Brain microvascular endothelial cell (primary cell): ENCODE measurements at regions not wholly inside any gene's neighbourhood (a gene's known extent, or its start where the extent isn't known, plus 50 kb on each side); places are given as distances from the start of the nearest gene placed in this dataset.

Source experiments
- DNase-seq: peaks from one replicate; pipeline ENCODE4 v3.0.0-alpha.2; 2020
- H3K27ac ChIP-seq: fragments of 250-450 bp; sonication (Bioruptor Pico); 2 replicates; pipeline ENCODE4 v1.5.1; 2020; ENCODE audit warnings: mild to moderate bottlenecking, moderate library complexity
- H3K27me3 ChIP-seq: fragments of 250-450 bp; sonication (Bioruptor Pico); replicated peaks from 2 replicates; pipeline ENCODE4 v1.5.1; 2020; ENCODE audit warnings: mild to moderate bottlenecking
- H3K36me3 ChIP-seq: fragments of 250-450 bp; sonication (Bioruptor Pico); replicated peaks from 2 replicates; pipeline ENCODE4 v1.5.1; 2020; ENCODE audit warnings: mild to moderate bottlenecking
- H3K4me3 ChIP-seq: 2 replicates; pipeline ENCODE4 v1.5.1; 2011; ENCODE audit warnings: low read depth, mild to moderate bottlenecking, control low read depth, low read length, moderate library complexity
- CTCF ChIP-seq: IDR thresholded peaks from 2 replicates; pipeline ENCODE4 v1.5.1; 2011; ENCODE audit warnings: low read depth, mild to moderate bottlenecking, moderate library complexity, low read length, control low read depth, inconsistent platforms; ENCODE audit errors: missing control alignments
- in situ Hi-C: cut with HindIII; loops from 2 replicates; pipeline ENCODE4 v1.10.0; 2017; ENCODE audit warnings: low sequenced_read_pairs, low pct_ligation_motif_present

- DNase-seq = peak; percentile 46
- no peak overlapping the region for H3K27ac ChIP-seq
- no peaks in the 10 kb centered on the region for H3K27me3 ChIP-seq
- H3K36me3 ChIP-seq = no peaks in the 10 kb centered on the region
- no peak overlapping the region for H3K4me3 ChIP-seq
- TF ChIP-seq CTCF = no peak
- in situ Hi-C loops = no loop called here
Observed at GRCh38 chr13:107185889-107186288, 618.0 kb upstream of the ARGLU1 start.

- Histone ChIP-seq H3K27ac (no peak overlapping the region), H3K27me3 (no peaks in the 10 kb centered on the region), H3K4me3 (no peak overlapping the region), H3K36me3 (no peaks in the 10 kb centered on the region)
- DNase-seq = no peak
- in situ Hi-C loops = no loop called here
- TF ChIP-seq CTCF = no peak
Observed at GRCh38 chr13:107170270-107170931, 602.5 kb upstream of the ARGLU1 start.

- Histone ChIP-seq H3K36me3 (no peaks in the 10 kb centered on the region), H3K27ac (no peak overlapping the region), H3K4me3 (no peak overlapping the region), H3K27me3 (no peaks in the 10 kb centered on the region)
- no peak for DNase-seq
- in situ Hi-C loops = no loop called here
- no peak for TF ChIP-seq CTCF
Observed at GRCh38 chr13:107157271-107157670, 589.3 kb upstream of the ARGLU1 start.

GRCh38 chr13:107144432-107144831 lies 576.5 kb upstream of the ARGLU1 start:
- H3K27me3 ChIP-seq = no peaks in the 10 kb centered on the region
- H3K27ac ChIP-seq = no peak overlapping the region
- no peak for TF ChIP-seq CTCF
- no peaks in the 10 kb centered on the region for H3K36me3 ChIP-seq
- no peak for DNase-seq
- in situ Hi-C loops = no loop called here
- H3K4me3 ChIP-seq = no peak overlapping the region

GRCh38 chr13:107141767-107142166 lies 573.8 kb upstream of the ARGLU1 start:
- in situ Hi-C loops = no loop called here
- no peak overlapping the region for H3K27ac ChIP-seq
- no peaks in the 10 kb centered on the region for H3K36me3 ChIP-seq
- no peak for TF ChIP-seq CTCF
- H3K4me3 ChIP-seq = no peak overlapping the region
- H3K27me3 ChIP-seq = no peaks in the 10 kb centered on the region
- no peak for DNase-seq

- H3K36me3 ChIP-seq = no peaks in the 10 kb centered on the region
- TF ChIP-seq CTCF = no peak
- H3K27me3 ChIP-seq = no peaks in the 10 kb centered on the region
- H3K27ac ChIP-seq = no peak overlapping the region
- H3K4me3 ChIP-seq = no peak overlapping the region
- in situ Hi-C loops = no loop called here
- no peak for DNase-seq
Observed at GRCh38 chr13:107139006-107139405, 571.1 kb upstream of the ARGLU1 start.
